A673 (cell line): ENCODE measurements at regions not wholly inside any gene's neighbourhood (a gene's known extent, or its start where the extent isn't known, plus 50 kb on each side); places are given as distances from the start of the nearest gene placed in this dataset.
"Not testable (repeated sequence)": the region's sequence is repeated elsewhere in the genome, so short reads cannot be mapped to it uniquely, and the experiment has no call there.

Experiments
- BruUV-seq: library from RNA; stranded (reverse); fragments of 400-500 nt; replicated peaks from 2 replicates; lab custom pipeline; 2021; lab: Mats Ljungman, UMichigan
- CTCF ChIA-PET: fragments of 300-600 bp; sonication (Branson Sonifier 250); formaldehyde crosslinking; loops from one replicate; lab custom pipeline; 2022; ENCODE audit warnings: antibody characterized with exemption; lab: Charles Lee
- POLR2A ChIA-PET: fragments of 300-600 bp; sonication (Branson Sonifier 250); formaldehyde crosslinking; loops from one replicate; lab custom pipeline; 2022; ENCODE audit warnings: antibody characterized with exemption; ENCODE audit not compliant: low non-redundant PET; lab: Charles Lee
- DNase-seq: peaks from one replicate; pipeline ENCODE4 v3.0.0-alpha.2; 2015; ENCODE audit warnings: low spot score
- H3K27ac ChIP-seq: fragments of 200-600 bp; sonication (generic); 2 replicates; pipeline ENCODE4 v1.5.1; 2016; ENCODE audit warnings: mixed run types, low read depth, mild to moderate bottlenecking, mixed read lengths, antibody characterized with exemption, low read length; ENCODE audit not compliant: poor library complexity, severe bottlenecking
- H3K27me3 ChIP-seq: fragments of 200-600 bp; sonication (generic); replicated peaks from 2 replicates; pipeline ENCODE4 v1.6.1; 2017; ENCODE audit warnings: mixed run types, low read depth, mild to moderate bottlenecking, mixed read lengths, antibody characterized with exemption, low read length; ENCODE audit not compliant: insufficient read depth, poor library complexity
- H3K36me3 ChIP-seq: fragments of 200-600 bp; sonication (generic); 2 replicates; pipeline ENCODE4 v1.6.1; 2016; ENCODE audit warnings: mixed run types, mild to moderate bottlenecking, mixed read lengths, antibody characterized with exemption, low read length; ENCODE audit not compliant: insufficient read depth, poor library complexity, severe bottlenecking
- H3K4me1 ChIP-seq: fragments of 200-600 bp; sonication (generic); 2 replicates; pipeline ENCODE4 v1.6.1; 2017; ENCODE audit warnings: mixed run types, mild to moderate bottlenecking, mixed read lengths, antibody characterized with exemption, low read length; ENCODE audit not compliant: insufficient read depth, poor library complexity, severe bottlenecking
- H3K4me3 ChIP-seq: fragments of 200-600 bp; sonication (generic); 2 replicates; pipeline ENCODE4 v1.5.1; 2016; ENCODE audit warnings: low read depth, mixed run types, mild to moderate bottlenecking, mixed read lengths, low read length; ENCODE audit not compliant: poor library complexity, severe bottlenecking
- H3K9me3 ChIP-seq: fragments of 200-600 bp; sonication (generic); 2 replicates; pipeline ENCODE4 v1.6.1; 2016; ENCODE audit warnings: mixed run types, low read depth, mild to moderate bottlenecking, mixed read lengths, antibody characterized with exemption, low read length; ENCODE audit not compliant: poor library complexity, severe bottlenecking
- CTCF ChIP-seq: fragments of 300-800, 200-600 bp; sonication (generic); conservative IDR thresholded peaks from 2 replicates; pipeline ENCODE4 v1.5.1; 2017; ENCODE audit warnings: low read depth, mild to moderate bottlenecking, antibody characterized with exemption, low read length, moderate library complexity, mixed read lengths
- EZH2 ChIP-seq: fragments of 200-600 bp; sonication (generic); IDR thresholded peaks from 2 replicates; pipeline ENCODE4 v1.6.1; 2017; ENCODE audit warnings: borderline replicate concordance, low read depth, mild to moderate bottlenecking, mixed read lengths, antibody characterized with exemption, low read length; ENCODE audit not compliant: poor library complexity, severe bottlenecking
- intact Hi-C: fragments of 100-400 bp; cut with micrococcal nuclease; formaldehyde crosslinking; loops from one replicate; pipeline ENCODE4 v1.10.0; 2022; ENCODE audit not compliant: unreplicated experiment

GRCh38 chr4:3607690-3608552 is 75.7 kb upstream of the LRPAP1 start:
- TF ChIP-seq CTCF = no peak
- TF ChIP-seq EZH2 = no peak
- no peaks in the 10 kb centered on the region for H3K4me1 ChIP-seq
- no peaks in the 10 kb centered on the region for H3K9me3 ChIP-seq
- no peaks in the 10 kb centered on the region for H3K36me3 ChIP-seq
- CTCF ChIA-PET = no interaction called here
- POLR2A ChIA-PET = no interaction called here
- H3K4me3 ChIP-seq = no peak overlapping the region
- intact Hi-C loops = no loop called here
- no TSS peak for BruUV-seq
- no peaks in the 10 kb centered on the region for H3K27me3 ChIP-seq
- no peak for DNase-seq
- H3K27ac ChIP-seq = no peak overlapping the region

GRCh38 chr4:3606850-3607249 is 74.6 kb upstream of the LRPAP1 start:
- CTCF ChIA-PET, H3K36me3 ChIP-seq, POLR2A ChIA-PET: not testable (repeated sequence)

DNA sequence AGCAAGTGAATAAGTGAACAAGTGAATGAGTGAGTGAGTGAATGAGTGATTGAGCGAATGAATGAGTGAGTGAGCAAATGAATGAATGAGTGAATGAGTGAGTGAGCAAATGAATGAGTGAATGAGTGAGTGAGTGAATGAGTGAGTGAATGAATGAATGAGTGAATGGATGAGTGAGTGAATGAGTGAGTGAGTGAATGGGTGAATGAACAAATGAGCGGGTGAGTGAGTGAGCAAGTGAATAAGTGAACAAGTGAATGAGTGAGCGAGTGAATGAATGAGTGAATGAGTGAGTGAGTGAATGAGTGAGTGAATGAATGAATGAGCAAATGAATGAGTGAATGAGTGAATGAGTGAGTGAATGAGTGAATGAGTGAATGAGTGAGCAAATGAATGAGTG is 74.0 kb upstream of the LRPAP1 start:
- H3K27ac ChIP-seq, H3K4me3 ChIP-seq, H3K4me1 ChIP-seq, H3K36me3 ChIP-seq, BruUV-seq, H3K9me3 ChIP-seq, H3K27me3 ChIP-seq, CTCF ChIA-PET, POLR2A ChIA-PET, DNase-seq, intact Hi-C loops: not testable (repeated sequence)

More at GRCh38 chr4:3606850-3607249, 74.6 kb upstream of the LRPAP1 start:
- H3K9me3 ChIP-seq, intact Hi-C loops, H3K27ac ChIP-seq, H3K4me1 ChIP-seq, H3K27me3 ChIP-seq, BruUV-seq, H3K4me3 ChIP-seq: not testable (repeated sequence)
- peak; percentile 19 for DNase-seq

GRCh38 chr4:3605491-3605890 is 73.3 kb upstream of the LRPAP1 start:
- ChIA-PET CTCF (no interaction called here), POLR2A (no interaction called here)
- BruUV-seq = no TSS peak
- no peak for DNase-seq
- H3K4me3 ChIP-seq = no peak overlapping the region
- TF ChIP-seq CTCF = no peak
- TF ChIP-seq EZH2 = no peak
- intact Hi-C loops = no loop called here
- H3K4me1 ChIP-seq = no peaks in the 10 kb centered on the region
- no peaks in the 10 kb centered on the region for H3K9me3 ChIP-seq
- H3K27ac ChIP-seq = no peak overlapping the region
- H3K27me3 ChIP-seq = no peaks in the 10 kb centered on the region
- no peaks in the 10 kb centered on the region for H3K36me3 ChIP-seq

DNA sequence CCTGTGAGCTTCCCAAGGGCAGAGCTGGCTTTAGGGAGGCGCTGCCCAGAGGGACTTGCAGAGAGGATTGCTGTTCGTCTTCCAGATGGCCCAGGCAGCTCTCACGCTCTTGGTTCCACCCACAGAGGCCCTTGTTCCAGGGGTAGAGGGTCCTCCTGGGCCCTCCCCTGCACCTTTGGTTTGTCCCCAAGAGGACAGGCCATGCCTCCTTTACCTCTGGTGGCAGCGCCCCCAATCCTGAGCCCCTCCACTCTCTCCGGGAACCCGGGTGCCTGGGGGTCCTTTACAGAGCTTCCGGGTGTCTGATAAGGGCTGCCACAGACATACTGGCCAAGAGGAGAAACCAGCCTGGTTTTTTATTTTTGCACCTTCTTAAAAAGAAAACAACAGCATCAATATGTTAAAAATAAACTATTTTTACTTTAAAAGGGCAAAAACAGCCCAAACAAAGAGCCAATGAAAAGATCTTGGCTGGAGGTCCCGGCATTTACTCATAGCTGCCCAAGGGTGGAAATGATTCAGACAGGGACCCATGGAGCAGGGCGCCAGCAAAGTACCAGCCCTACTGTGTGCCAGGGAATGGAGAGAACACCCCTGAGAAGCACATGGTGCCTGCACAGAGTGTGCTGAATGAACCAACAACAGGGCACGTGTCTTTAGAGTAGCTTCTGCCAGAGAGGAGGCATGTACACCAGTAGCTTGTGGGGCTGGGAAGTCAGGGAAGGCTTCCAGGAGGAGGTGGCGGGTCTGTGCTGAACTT is 70.8 kb upstream of the LRPAP1 start:
- DNase-seq, H3K4me1 ChIP-seq, H3K9me3 ChIP-seq, POLR2A ChIA-PET, BruUV-seq, CTCF ChIA-PET, H3K36me3 ChIP-seq, intact Hi-C loops, H3K27ac ChIP-seq, H3K4me3 ChIP-seq, H3K27me3 ChIP-seq: not testable (repeated sequence)
